GM19395 (cell line): ENCODE measurements at regions not wholly inside any gene's neighbourhood (a gene's known extent, or its start where the extent isn't known, plus 50 kb on each side); places are given as distances from the start of the nearest gene placed in this dataset.
"Not testable (repeated sequence)": the region's sequence is repeated elsewhere in the genome, so short reads cannot be mapped to it uniquely, and the experiment has no call there.

Experiments
- ATAC-seq: cut with Tn5 transposase; IDR thresholded peaks from one replicate; pipeline ENCODE4 v1.9.1; 2021; ENCODE audit warnings: mild to moderate bottlenecking, moderate library complexity; ENCODE audit not compliant: unreplicated experiment

DNA sequence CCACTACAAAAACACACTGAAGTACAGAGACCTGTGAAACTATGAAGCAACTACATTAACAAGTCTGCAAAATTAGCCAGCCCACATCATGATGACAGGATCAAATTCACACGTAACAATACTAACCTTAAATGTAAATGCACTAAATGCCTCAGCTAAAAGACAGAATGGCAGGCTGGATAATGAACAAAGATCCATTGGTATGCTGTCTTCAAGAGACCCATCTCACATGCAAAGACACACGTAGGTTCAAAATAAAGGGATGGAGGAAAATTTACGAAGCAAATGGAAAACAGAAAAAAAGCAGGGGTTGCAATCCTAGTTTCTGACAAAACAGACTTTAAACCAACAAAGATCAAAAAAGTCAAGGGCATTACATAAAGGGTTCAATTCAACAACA, 120.1 kb upstream of the OSTN start:
- not testable (repeated sequence) for ATAC-seq

DNA sequence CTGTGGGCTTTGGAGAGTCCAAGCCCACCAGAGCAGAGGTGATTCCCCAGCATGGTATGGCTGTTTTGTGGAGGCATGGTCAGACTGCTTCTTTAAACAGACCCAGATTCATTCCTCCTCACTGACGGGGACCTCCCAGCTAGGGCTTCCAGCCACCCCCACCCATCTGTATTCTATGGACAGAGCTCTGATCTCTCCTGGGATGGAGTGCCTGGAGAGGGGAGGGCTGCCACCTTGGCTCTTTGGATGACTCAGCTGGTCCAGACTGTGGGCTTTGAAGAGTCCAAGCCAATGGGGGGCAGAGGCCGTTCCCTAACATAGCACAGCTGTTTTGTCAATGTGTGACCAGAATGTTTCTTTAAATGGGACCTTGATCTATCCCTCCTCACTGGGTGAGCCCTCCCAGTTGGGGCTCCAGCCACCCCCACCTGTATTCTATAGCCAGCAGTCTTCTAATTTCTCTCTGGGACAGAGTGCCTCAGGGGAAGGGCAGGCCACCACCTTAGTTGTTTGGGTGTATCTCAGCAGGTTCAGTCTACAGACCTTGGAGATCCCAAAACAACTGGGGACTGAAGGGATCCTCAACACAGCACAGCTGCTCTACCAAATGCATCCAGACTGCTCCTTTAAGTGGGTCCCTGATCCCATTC, 122.0 kb upstream of the OSTN start:
- ATAC-seq: no peak

DNA sequence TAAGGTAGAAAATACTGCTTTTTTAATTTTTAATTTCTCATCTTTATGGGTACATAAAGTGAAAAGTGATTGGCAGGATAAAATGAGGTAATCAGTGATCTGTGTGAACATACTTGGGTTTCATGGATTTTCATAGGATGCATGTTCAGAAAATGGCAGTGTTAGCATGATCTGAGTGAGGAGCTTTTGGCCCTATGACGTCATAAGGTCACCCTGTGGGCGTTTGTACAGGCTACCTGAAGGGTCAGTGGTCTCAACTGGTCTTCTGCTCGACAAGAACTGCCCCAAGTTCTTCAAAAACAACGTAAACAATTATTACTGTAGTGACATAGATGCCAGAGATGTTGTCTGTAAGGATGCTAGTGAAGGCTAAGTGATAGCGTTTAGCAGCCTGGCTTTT, 124.5 kb upstream of the OSTN start:
- no peak for ATAC-seq

DNA sequence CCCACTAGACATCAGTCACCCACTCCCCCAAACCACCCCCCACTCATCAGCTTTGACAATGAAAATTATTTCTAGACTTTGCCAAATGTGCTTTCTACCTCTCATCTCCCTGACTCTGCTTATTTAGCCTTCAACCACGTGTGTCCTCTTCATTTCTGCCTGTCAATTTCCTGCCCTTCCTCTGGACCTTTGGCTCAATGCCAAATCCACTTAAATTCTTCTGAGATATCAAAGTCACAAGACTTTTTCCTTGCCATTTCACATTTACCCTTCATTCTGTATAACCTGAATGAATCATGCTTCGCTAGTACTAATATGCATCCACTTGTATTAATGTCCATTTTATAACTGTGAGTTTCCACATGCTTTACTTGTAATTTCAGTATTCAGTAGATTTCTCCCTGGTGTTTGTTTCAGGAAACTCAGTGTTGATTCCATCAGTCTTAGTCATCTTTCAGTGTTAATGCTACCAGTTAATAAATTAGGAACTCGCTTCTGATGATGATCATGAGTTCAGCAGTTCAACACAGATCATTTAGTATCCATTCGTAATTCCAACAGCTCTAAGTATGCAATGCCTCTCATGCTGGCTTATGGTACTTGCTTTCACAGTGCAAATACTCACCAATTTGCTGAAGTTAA, 128.2 kb upstream of the OSTN start:
- ATAC-seq: no peak

DNA sequence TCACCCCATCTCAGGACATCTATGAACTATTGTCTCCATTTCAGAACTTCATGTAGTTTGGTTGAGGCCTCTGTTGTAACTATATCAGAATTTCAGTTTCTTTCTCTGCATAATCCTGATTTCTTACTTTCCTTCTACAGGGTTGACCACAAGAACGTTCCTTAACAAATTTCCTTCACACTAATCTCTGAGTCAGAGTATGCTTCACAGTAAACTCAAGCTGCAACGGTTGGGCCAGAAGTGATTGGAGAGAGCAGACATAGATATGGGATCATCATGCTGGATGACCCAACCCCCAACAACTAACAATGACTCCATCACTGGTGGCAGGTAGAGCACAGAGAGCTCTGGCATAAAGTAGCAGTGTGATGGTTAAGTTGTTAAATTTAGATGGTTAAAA, 128.8 kb upstream of the OSTN start:
- no peak for ATAC-seq

DNA sequence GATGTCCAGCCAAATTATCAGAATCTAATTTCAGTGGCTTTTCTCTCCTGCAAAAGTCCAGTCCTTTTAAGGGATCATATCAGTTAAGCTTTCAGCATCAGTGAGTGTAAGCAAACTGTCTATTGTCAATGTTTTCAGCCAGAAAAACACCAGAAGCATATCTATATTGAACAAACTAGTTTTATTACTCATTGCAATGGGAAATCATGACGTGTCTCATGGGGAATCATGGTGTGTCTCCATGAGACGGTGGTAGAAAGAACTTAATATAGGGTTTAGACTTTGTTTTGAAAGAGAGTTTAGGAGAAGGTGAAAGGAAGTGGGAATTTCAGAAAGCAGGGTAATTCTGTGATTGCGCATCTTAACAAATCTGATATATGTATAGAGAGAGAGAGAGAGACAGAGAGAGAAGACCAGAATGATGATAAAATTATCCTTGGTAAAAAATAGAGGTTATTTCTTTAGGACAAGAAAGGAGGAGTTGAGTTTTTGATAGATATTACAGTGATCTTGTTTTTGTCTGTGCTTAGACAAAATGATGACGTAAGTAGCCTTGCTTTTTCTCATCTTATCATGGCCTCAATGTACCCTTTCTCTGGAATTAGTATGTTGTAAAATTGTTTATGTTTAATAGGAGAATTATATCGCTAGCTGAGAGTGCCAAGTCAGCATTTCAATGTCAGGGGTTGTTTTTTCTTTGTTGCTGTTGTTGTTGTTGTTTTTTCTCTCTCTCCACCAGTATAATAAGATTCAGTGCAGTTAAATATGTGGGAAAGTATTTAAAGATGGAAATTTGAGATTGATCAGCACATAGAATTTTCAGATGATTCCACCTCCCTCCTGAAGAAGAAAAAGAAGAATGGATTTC, 129.9 kb upstream of the OSTN start:
- no peak for ATAC-seq

DNA sequence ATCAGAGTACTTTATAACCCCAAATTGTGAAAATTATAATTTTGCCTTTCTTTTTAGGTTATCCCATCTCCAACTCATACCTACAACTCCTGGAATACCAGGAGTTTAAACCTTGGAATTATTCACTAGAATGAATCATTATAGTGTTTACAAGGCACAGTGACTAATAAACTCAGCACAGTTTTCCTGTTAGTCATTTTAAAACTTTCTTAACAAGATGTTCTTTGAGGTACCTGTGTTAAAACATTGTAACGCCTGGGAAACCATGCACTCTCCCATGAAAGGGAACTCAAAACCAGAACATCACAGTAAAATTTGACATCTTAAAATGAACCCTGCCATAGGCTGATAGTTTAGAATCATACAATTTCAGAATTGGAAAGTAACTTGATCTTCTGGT, 132.4 kb upstream of the OSTN start:
- no peak for ATAC-seq

DNA sequence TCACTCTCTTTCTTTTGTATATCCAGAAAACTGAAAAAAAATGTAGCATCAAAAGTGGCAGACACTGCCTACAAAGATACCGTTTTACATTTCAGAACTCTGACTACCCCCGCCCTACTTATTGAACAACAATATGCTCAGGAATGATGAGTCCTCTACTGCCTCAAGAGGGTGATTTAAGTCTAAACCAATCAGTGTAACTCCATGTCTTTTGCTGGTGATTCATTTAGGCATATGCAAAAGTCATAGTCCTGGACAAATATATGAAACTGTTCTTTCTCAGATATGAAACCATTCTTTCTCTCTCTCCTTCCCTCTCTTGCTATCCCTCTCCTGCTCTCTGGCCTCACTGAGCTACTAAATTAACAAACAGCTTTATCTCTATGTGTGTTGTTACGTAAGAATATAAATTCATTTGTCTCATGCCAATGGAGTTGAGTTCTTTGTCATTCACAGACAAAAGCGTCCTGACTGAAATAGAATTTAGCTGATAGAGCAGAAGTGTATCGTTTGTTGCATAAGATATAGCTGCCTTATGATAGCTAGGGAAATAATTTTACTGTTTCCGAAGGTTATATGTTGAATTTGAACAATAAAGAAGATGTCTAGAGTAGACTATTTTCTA, 133.7 kb upstream of the OSTN start:
- no peak for ATAC-seq

DNA sequence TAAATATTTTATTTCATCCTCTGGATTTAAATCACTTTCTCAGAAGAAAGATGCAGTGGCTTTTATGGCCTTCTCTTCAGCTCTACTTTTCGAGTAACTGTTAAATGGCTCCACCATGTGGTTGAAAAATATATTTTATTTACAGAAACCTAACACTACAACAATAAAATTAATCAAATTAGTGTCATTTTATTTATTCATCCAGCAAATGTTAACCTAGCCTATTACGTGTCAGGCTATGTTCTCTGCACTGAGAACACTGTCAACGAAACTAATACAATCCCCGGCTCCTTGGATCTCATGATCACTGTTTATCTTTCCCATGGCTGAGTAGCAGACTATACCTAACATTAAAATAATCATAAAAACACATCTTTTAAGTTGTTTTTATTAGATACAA, 148.0 kb upstream of the OSTN start:
- no peak for ATAC-seq

DNA sequence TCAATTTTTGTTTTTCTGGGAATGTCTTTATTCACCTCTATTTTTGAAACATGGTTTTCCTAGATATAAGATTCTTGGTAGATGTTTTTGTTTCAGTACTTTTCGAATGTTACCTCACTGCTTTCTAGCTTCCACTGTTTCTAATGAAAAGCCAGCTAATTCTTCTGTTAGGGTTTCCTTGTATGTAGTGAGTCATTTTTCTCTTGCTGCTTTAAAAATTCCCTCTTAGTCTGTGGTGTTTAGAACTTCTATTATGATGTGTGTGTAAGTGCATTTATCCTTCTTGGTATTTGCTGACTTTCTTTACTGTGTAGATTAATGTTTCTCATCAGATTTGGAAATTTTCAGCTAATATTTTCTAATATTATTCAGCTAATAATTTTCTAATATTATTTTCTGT, 151.1 kb upstream of the OSTN start:
- no peak for ATAC-seq

DNA sequence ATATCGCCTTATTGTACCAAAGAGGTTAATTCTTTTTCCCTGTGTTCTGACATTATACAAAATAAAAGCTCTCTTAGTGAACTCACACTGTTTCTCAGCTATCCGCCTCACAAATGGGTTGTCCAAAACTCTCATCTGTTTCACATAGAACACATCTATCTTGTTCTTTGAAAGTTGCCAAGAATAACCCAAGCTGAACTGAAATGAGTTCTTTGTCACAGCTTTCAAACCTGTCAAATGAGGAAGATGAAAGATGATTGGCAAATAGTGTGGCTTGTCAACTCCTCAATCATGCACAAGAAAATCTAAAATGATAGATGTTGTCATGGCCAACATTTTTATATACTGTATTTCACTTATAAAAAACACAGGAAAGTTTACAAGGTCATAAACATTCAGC, 168.1 kb upstream of the OSTN start:
- ATAC-seq: no peak

DNA sequence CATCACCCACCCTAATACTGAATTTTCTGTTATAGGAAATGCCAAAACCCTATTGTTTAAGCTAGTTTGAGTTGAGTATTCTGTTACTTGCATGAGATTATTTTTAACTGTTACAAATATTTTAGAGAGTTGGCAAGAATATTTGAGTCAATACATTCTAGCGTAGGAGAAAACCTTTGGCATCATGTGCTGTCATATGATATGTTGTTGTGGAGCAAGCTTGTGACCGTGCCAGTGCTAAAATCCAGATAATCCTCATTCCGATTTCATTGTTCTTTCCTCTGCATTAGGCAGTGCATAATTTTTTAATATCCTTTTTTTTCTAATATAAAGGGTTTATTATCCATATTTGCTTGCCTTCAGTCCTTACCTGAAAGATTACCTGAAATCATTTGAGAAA, 168.0 kb upstream of the GMNC start:
- ATAC-seq: no peak

DNA sequence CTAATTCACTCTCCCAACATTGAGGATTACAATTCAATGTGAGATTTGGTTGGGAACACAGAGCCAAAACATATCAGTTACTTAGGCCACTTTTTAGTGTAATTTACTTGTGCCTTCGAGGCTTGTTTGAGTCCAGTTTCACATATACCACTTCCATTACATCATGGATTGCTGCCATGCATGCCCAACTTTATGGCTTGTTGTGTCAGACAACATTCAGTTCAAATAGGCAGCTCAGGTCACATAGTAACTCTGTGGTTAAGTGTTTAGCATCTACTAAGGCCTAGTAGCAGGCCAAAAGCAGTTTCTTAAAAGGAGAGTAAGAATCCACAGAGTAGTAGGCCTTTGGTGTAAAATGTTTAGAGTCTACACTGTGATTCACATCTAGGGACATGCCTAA, 164.3 kb upstream of the GMNC start:
- no peak for ATAC-seq

DNA sequence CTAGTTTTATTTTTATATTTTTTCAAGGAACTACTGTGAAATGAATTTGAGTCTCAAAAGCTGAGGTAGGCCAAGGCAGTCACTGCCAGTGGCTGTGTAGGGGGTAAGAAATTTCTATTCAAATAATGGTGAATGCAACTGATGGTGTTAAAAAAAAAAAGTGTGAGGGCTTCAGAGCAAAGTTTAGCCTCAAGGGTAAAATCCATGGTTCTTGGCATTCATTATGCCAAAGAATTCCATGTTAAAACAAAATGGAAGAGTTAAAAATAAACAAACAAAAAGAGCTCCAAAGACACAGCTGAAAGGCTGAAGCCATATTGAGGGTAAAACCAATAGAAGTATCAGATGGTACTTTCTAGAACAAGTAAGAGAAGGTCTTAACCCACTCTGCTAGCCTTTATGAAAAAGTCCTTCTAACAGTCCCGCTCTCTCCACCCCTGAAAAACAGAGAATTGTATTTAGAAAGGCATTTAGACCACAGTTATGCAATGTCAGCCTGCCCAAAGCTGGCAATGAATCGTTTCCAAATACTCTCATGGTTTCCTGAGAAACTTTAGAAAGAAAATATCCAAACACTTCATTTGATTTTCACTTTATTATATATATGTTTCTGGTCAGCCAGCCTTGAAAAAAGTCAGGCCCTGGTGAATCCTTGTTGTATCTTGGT, 158.4 kb upstream of the GMNC start:
- no peak for ATAC-seq

DNA sequence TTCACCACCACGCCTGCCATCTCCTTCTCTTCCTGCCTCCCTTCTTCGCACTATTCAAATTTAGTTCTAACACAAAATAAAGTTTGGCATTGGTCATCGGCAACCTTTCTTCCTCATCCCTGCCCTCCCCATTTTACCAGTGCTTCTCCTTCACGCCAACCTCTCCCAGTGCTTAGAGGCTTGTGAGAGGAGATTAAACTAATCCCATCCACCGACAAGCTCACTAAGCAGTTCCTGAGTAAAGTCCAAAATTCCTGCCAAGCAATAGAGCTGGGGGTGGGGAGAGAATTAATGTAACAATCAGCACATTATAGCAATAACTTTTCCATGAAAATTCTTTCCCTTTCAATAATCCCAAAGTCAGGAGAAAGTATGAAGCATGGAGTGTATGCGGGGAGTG, 157.4 kb upstream of the GMNC start:
- ATAC-seq: no peak

DNA sequence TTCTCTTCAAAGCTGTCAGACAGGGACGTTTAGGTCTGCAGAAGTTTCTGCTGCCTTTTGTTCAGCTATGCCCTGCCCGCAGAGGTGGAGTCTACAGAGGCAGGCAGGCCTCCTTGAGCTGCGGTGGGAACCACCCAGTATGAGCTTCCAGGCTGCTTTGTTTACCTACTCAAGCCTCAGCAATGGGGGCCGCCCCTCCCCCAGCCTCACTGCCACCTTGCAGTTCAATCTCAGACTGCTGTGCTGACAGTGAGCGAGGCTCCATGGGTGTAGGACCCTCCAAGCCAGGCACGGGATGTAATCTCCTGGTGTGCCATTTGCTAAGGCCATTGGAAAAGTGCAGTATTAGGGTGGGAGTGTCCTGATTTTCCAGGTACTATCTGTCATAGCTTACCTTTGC, 153.5 kb upstream of the GMNC start:
- ATAC-seq: not testable (repeated sequence)

DNA sequence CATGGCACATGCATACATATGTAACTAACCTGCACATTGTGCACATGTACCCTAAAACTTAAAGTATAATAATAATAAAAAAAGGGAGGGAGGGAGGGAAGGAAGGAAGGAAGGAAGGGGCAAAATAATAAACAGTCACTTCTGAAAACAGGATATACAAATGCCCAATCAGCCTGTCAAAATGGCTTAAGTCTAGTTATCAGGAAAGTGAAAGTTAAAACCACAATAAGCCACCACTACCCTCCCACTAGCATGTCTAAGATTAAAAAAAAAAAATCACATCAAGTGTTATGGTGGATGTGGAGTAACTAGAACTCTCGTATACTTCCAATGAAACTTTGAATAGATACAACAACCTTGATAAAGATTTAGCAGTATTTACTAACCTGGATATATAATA, 145.6 kb upstream of the GMNC start:
- no peak for ATAC-seq

DNA sequence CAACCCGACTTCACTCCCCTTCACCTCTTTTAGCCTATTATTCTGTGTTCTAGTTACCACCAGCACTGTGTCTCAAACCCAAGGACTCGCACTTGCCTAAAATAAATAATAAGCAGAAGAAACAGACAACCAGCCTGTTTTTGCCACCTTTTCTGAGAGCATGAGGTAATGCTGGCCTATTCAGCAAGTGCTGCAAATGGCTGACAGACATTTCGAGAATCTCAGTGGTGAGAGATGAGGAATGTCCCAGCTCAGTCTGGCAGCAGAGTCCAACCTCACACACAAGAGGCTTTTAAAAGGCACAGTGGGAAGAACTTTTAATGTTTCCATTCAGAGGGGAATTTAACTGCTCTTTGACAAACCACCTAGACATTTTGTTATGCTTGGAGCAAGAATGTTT, 143.3 kb upstream of the GMNC start:
- no peak for ATAC-seq

DNA sequence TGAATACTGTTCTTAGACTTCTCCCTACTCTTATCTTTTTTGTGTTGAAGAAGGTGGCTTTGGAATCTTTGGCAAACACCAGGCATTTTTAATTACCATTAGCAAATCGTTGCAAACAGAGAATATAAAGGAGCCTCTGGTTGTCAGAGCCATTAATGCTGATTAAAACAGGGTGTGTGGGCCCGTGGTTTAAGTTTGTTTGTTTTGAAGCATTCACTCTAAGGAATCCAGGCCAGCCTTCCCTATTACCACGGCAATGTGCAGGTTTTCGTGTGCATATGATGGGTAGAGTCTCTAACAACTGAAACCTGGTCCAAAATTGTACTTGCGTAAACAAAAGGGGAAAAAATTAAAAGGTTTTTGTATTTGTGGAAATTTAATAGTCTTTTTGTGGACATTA, 141.2 kb upstream of the GMNC start:
- ATAC-seq: no peak

DNA sequence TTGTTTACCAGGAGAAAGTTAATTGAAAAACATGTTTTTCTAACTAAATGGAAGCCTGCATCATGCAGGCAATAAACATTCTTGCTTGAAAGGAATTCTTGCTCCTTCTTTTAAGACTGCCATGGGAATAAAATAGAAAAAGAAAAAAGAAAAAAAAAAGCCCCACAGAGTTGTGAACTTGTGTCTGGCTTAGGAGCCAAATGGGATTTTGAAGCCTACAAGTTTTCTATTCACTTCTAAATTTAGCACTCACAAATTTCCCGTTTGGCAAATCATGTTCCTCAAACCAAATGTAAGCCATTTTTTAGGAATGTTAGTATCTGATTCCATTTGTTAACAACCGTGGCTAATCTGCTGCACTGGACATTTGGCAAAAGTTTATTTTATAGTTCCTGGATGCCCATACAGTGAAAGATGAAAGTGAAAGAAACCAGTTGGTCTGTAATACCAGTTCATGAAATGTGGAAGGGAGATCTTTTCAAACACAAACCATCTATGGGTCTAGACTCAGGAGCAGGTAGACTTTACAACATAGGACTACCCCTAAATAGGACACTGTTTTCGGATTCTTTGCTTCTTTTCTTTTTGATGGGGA, 133.8 kb upstream of the GMNC start:
- no peak for ATAC-seq

DNA sequence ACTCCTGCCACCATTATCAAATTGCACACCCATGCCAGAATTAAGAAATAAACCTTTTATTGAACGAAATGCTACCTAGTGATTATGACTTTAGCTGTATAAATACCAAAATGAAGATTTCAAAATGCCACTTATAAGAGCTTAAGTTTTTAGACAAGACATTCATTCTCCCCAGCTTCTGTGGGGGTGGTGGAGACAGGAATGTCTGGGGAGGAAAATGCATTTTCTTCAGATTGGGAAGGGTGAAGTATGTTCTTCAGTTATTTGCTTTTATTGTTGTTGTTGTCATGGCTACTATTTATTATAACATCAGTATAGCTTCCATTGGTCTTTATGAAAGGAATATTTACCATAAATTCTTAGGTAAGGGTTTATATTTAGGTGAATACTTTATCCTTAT, 132.7 kb upstream of the GMNC start:
- ATAC-seq: no peak
